OCI-LY7 (cell line): ENCODE measurements at regions not wholly inside any gene's neighbourhood (a gene's known extent, or its start where the extent isn't known, plus 50 kb on each side); places are given as distances from the start of the nearest gene placed in this dataset.

Source experiments
- BruUV-seq: library from RNA; stranded (reverse); fragments of 400-500 nt; replicated peaks from 2 replicates; lab custom pipeline; 2021; lab: Mats Ljungman, UMichigan
- CTCF ChIA-PET: fragments of 300-600 bp; sonication (Branson Sonifier 250); formaldehyde crosslinking; loops from one replicate; lab custom pipeline; 2022; ENCODE audit warnings: antibody characterized with exemption; ENCODE audit not compliant: unreplicated experiment; lab: Charles Lee
- POLR2A ChIA-PET: fragments of 300-600 bp; sonication (Branson Sonifier 250); formaldehyde crosslinking; loops from one replicate; lab custom pipeline; 2022; ENCODE audit warnings: antibody characterized with exemption; lab: Charles Lee
- DNase-seq: peaks from one replicate; pipeline ENCODE4 v3.0.0-alpha.2; 2015; ENCODE audit warnings: low spot score
- H2AFZ ChIP-seq: fragments of 200-600 bp; sonication (generic), shearing (Covaris generic); 2 replicates; pipeline ENCODE4 v1.6.1; 2014; ENCODE audit warnings: mild to moderate bottlenecking, antibody characterized with exemption, low read length, moderate library complexity
- H3K27ac ChIP-seq: fragments of 200-600 bp; sonication (generic); 2 replicates; pipeline ENCODE4 v1.5.1; 2014; ENCODE audit warnings: mixed run types, low read depth, mild to moderate bottlenecking, moderate library complexity, low read length, inconsistent platforms; ENCODE audit not compliant: poor library complexity, severe bottlenecking
- H3K36me3 ChIP-seq: fragments of 200-600 bp; sonication (generic); 2 replicates; pipeline ENCODE4 v1.6.1; 2014; ENCODE audit warnings: mild to moderate bottlenecking, antibody characterized with exemption, low read length, moderate library complexity, mixed read lengths; ENCODE audit not compliant: insufficient read depth
- H3K4me1 ChIP-seq: fragments of 200-600 bp; sonication (generic); 2 replicates; pipeline ENCODE4 v1.5.1; 2014; ENCODE audit warnings: mild to moderate bottlenecking, low read length; ENCODE audit not compliant: insufficient read depth, poor library complexity, severe bottlenecking
- H3K4me2 ChIP-seq: fragments of 200-600 bp; sonication (generic); 2 replicates; pipeline ENCODE4 v1.6.1; 2014; ENCODE audit warnings: mild to moderate bottlenecking, low read length
- H3K4me3 ChIP-seq: fragments of 200-600 bp; sonication (generic); 2 replicates; pipeline ENCODE4 v1.5.1; 2014; ENCODE audit warnings: mild to moderate bottlenecking, low read depth, low read length; ENCODE audit not compliant: poor library complexity, severe bottlenecking
- H3K79me2 ChIP-seq: fragments of 200-600 bp; sonication (generic); 2 replicates; pipeline ENCODE4 v1.6.1; 2016; ENCODE audit warnings: low read depth, mild to moderate bottlenecking, low read length, moderate library complexity, mixed read lengths; ENCODE audit not compliant: insufficient read depth
- H3K9me2 ChIP-seq: fragments of 200-600 bp; sonication (generic); 2 replicates; pipeline ENCODE4 v1.6.1; 2016; ENCODE audit warnings: mild to moderate bottlenecking, low read length, mixed read lengths; ENCODE audit not compliant: insufficient read depth
- H3K9me3 ChIP-seq: fragments of 200-600 bp; sonication (generic); 2 replicates; pipeline ENCODE4 v1.6.1; 2014; ENCODE audit warnings: mild to moderate bottlenecking, mixed run types, low read length, mixed read lengths
- H4K20me1 ChIP-seq: fragments of 200-600 bp; sonication (generic); 2 replicates; pipeline ENCODE4 v1.6.1; 2014; ENCODE audit warnings: mild to moderate bottlenecking, antibody characterized with exemption, low read length, moderate library complexity, mixed read lengths; ENCODE audit not compliant: insufficient read depth
- EZH2phosphoT487 ChIP-seq: fragments of 200-600 bp; sonication (generic); IDR thresholded peaks from 2 replicates; pipeline ENCODE4 v1.6.1; 2018; ENCODE audit warnings: low read depth, borderline replicate concordance, mild to moderate bottlenecking, mixed run types, antibody characterized with exemption, low read length, moderate library complexity, mixed read lengths
- intact Hi-C: fragments of 100-400 bp; cut with micrococcal nuclease; formaldehyde crosslinking; loops from one replicate; pipeline ENCODE4 v1.10.0; 2022; ENCODE audit not compliant: unreplicated experiment
- TF ChIP-seq, protein P1 (sequence below): fragments of 200-600 bp; sonication (generic); conservative IDR thresholded peaks from 2 replicates; pipeline ENCODE4 v1.5.1; 2014; ENCODE audit warnings: mild to moderate bottlenecking, antibody characterized with exemption, low read length, moderate library complexity, mixed read lengths

DNA sequence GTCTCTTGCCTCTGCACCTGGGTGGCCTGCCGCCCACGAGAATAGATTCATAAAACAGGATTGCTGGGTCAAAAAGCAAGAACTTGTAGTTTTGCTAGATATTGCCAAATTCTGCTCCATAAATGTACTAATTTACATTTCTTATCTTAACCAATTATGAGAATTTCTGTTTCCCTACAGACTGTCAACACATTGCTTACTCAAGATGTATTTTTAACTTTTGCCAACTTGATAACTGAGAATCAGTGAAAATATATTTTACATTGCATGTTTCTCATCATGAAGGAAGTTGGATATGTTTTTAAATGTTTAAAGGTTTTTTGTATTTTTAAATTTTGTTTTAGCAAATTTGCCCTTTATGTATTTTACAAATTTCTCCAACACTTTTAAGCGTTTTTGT, 664.8 kb downstream of the MMUT start:
- Histone ChIP-seq H2AFZ (no peak overlapping the region), H3K4me3 (no peak overlapping the region), H3K4me2 (no peak overlapping the region), H4K20me1 (no peaks in the 10 kb centered on the region), H3K9me3 (no peaks in the 10 kb centered on the region), H3K9me2 (no peaks in the 10 kb centered on the region), H3K27ac (no peak overlapping the region), H3K79me2 (no peaks in the 10 kb centered on the region), H3K4me1 (no peaks in the 10 kb centered on the region), H3K36me3 (no peaks in the 10 kb centered on the region)
- POLR2A ChIA-PET = no interaction called here
- TF ChIP-seq EZH2phosphoT487 = no peak
- TF ChIP-seq, protein P1, sequence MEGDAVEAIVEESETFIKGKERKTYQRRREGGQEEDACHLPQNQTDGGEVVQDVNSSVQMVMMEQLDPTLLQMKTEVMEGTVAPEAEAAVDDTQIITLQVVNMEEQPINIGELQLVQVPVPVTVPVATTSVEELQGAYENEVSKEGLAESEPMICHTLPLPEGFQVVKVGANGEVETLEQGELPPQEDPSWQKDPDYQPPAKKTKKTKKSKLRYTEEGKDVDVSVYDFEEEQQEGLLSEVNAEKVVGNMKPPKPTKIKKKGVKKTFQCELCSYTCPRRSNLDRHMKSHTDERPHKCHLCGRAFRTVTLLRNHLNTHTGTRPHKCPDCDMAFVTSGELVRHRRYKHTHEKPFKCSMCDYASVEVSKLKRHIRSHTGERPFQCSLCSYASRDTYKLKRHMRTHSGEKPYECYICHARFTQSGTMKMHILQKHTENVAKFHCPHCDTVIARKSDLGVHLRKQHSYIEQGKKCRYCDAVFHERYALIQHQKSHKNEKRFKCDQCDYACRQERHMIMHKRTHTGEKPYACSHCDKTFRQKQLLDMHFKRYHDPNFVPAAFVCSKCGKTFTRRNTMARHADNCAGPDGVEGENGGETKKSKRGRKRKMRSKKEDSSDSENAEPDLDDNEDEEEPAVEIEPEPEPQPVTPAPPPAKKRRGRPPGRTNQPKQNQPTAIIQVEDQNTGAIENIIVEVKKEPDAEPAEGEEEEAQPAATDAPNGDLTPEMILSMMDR = no peak
- intact Hi-C loops = no loop called here
- no TSS peak for BruUV-seq
- CTCF ChIA-PET = no interaction called here
- no peak for DNase-seq

DNA sequence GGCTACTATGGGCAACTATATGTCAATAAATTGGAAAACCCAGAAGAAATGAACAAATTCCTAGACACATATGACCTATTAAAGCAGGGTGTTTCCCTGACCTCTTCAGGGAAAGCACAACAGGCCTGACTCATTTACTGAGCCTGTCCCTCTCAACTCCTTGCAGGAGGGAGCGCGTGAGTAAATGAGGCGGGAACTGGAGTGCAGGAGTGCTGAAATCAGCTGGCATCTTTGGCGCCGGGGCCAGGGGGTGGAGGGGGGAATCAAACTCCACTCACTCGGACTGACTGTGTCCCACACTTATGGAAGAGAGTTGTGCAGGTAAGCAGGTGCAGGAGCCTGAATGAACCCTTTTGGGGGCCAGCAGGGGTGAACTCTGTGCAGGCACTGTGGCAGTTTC, 671.2 kb upstream of the PTCHD4 start:
- Histone ChIP-seq H3K79me2 (no peaks in the 10 kb centered on the region), H3K36me3 (no peaks in the 10 kb centered on the region), H3K9me2 (no peaks in the 10 kb centered on the region), H2AFZ (no peak overlapping the region), H4K20me1 (no peaks in the 10 kb centered on the region), H3K4me1 (no peaks in the 10 kb centered on the region), H3K4me2 (no peak overlapping the region), H3K4me3 (no peak overlapping the region), H3K9me3 (no peaks in the 10 kb centered on the region), H3K27ac (no peak overlapping the region)
- no TSS peak for BruUV-seq
- TF ChIP-seq, protein P1 = no peak
- no peak for TF ChIP-seq EZH2phosphoT487
- no peak for DNase-seq
- ChIA-PET POLR2A (no interaction called here), CTCF (no interaction called here)
- intact Hi-C loops = no loop called here

DNA sequence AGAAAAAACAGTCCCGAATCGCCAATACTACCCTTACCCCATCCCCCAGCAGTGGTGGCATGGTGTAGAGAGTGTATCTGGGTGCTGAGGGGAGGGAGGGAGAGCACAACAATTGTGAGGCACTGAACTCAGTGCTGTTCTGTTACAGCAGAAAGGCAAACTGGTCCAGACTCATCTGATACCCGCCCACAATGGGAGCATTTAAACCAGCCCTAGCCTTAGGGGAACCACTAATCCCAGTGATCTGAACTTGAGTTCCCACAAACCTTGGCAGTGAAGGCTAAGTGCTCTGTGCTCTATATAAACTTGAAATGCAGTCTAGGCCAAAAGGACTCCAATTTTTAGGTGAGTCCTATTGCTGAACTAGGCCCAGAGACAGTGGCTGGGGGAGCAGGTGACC, 666.4 kb upstream of the PTCHD4 start:
- H2AFZ ChIP-seq = no peak overlapping the region

More for the DNA sequence above, 666.4 kb upstream of the PTCHD4 start:
- no peak overlapping the region for H3K4me3 ChIP-seq
- CTCF ChIA-PET = no interaction called here
- BruUV-seq = no TSS peak
- H3K9me2 ChIP-seq = no peaks in the 10 kb centered on the region
- TF ChIP-seq, protein P1 = no peak
- TF ChIP-seq EZH2phosphoT487 = no peak
- H3K9me3 ChIP-seq = no peaks in the 10 kb centered on the region
- H4K20me1 ChIP-seq = no peaks in the 10 kb centered on the region
- no peaks in the 10 kb centered on the region for H3K36me3 ChIP-seq
- no peak overlapping the region for H3K4me2 ChIP-seq
- intact Hi-C loops = no loop called here
- no peak for DNase-seq
- H3K4me1 ChIP-seq = no peaks in the 10 kb centered on the region
- POLR2A ChIA-PET = no interaction called here
- no peaks in the 10 kb centered on the region for H3K79me2 ChIP-seq
- no peak overlapping the region for H3K27ac ChIP-seq
